ENCODE measurements at regions not wholly inside any gene's neighbourhood (a gene's known extent, or its start where the extent isn't known, plus 50 kb on each side); places are given as distances from the start of the nearest gene placed in this dataset.

GRCh38 chr1:163799190-163799805, 477.5 kb downstream of the NUF2 start:
- no peak overlapping the region for H2AFZ ChIP-seq (ENCODE audit: low read length)
- no peak for DNase-seq (ENCODE audit: insufficient read length, low spot score, missing footprints)
- no peaks in the 10 kb centered on the region for H3K4me1 ChIP-seq (ENCODE audit: insufficient read depth, low read length)
- H3K79me2 ChIP-seq (ENCODE audit: insufficient read depth, low read length) = no peaks in the 10 kb centered on the region
- H3K4me3 ChIP-seq (ENCODE audit: insufficient read depth, low read length) = no peak overlapping the region
- no peak overlapping the region for H3K27ac ChIP-seq (ENCODE audit: low read depth, low read length)
- no peaks in the 10 kb centered on the region for H3K9me3 ChIP-seq (ENCODE audit: low read depth, low read length)
- H4K20me1 ChIP-seq (ENCODE audit: insufficient read depth, low read length) = no peaks in the 10 kb centered on the region
- no peaks in the 10 kb centered on the region for H3K27me3 ChIP-seq (ENCODE audit: insufficient read depth, low read length)
- no peak overlapping the region for H3K4me2 ChIP-seq (ENCODE audit: insufficient read depth, low read length)
- H3K36me3 ChIP-seq (ENCODE audit: insufficient read depth, low read length) = no peaks in the 10 kb centered on the region
- TF ChIP-seq, protein P1, sequence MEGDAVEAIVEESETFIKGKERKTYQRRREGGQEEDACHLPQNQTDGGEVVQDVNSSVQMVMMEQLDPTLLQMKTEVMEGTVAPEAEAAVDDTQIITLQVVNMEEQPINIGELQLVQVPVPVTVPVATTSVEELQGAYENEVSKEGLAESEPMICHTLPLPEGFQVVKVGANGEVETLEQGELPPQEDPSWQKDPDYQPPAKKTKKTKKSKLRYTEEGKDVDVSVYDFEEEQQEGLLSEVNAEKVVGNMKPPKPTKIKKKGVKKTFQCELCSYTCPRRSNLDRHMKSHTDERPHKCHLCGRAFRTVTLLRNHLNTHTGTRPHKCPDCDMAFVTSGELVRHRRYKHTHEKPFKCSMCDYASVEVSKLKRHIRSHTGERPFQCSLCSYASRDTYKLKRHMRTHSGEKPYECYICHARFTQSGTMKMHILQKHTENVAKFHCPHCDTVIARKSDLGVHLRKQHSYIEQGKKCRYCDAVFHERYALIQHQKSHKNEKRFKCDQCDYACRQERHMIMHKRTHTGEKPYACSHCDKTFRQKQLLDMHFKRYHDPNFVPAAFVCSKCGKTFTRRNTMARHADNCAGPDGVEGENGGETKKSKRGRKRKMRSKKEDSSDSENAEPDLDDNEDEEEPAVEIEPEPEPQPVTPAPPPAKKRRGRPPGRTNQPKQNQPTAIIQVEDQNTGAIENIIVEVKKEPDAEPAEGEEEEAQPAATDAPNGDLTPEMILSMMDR (IDR thresholded peaks at IDR 0.05; ENCODE audit: extremely low read depth, low read depth, low read length) = no peak

GRCh38 chr1:163807331-163808049, 485.7 kb downstream of the NUF2 start:
- Histone ChIP-seq H3K4me1 (ENCODE audit: insufficient read depth, low read length) (no peaks in the 10 kb centered on the region), H3K27ac (ENCODE audit: low read depth, low read length) (no peak overlapping the region), H2AFZ (ENCODE audit: low read length) (no peak overlapping the region), H3K4me2 (ENCODE audit: insufficient read depth, low read length) (no peak overlapping the region), H3K79me2 (ENCODE audit: insufficient read depth, low read length) (no peaks in the 10 kb centered on the region), H3K36me3 (ENCODE audit: insufficient read depth, low read length) (no peaks in the 10 kb centered on the region), H3K9me3 (ENCODE audit: low read depth, low read length) (peaks cover 2% of the 10 kb centered on the region), H3K4me3 (ENCODE audit: insufficient read depth, low read length) (no peak overlapping the region), H3K27me3 (ENCODE audit: insufficient read depth, low read length) (no peaks in the 10 kb centered on the region), H4K20me1 (ENCODE audit: insufficient read depth, low read length) (no peaks in the 10 kb centered on the region)
- TF ChIP-seq, protein P1 (IDR thresholded peaks at IDR 0.05; ENCODE audit: extremely low read depth, low read depth, low read length) = no peak
- no peak for DNase-seq (ENCODE audit: insufficient read length, low spot score, missing footprints)

DNA sequence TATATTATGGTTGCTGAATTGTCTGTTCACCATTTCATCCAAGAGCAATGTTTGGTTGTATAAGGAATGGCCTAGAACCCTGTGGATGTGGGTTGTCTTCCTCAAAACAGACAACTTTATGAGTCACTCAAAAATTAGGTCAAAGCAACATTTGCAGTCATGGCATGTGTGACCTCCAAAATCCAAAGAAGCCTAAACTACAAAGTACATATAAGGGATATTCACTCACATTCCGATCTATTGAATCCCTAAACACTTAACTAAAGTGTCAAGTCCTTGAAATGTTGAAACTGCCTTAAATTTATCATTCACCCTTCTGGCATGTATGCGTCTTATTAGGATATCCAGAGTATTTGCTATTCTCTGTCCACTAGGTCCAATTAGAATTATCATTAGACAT, 491.5 kb downstream of the NUF2 start:
- Histone ChIP-seq H3K79me2 (ENCODE audit: insufficient read depth, low read length) (no peaks in the 10 kb centered on the region), H3K4me1 (ENCODE audit: insufficient read depth, low read length) (no peaks in the 10 kb centered on the region), H3K4me3 (ENCODE audit: insufficient read depth, low read length) (no peak overlapping the region), H3K27ac (ENCODE audit: low read depth, low read length) (no peak overlapping the region), H3K27me3 (ENCODE audit: insufficient read depth, low read length) (no peaks in the 10 kb centered on the region), H2AFZ (ENCODE audit: low read length) (no peak overlapping the region), H4K20me1 (ENCODE audit: insufficient read depth, low read length) (no peaks in the 10 kb centered on the region), H3K9me3 (ENCODE audit: low read depth, low read length) (no peaks in the 10 kb centered on the region), H3K36me3 (ENCODE audit: insufficient read depth, low read length) (no peaks in the 10 kb centered on the region), H3K4me2 (ENCODE audit: insufficient read depth, low read length) (no peak overlapping the region)
- TF ChIP-seq, protein P1 (IDR thresholded peaks at IDR 0.05; ENCODE audit: extremely low read depth, low read depth, low read length) = no peak
- no peak for DNase-seq (ENCODE audit: insufficient read length, low spot score, missing footprints)

DNA sequence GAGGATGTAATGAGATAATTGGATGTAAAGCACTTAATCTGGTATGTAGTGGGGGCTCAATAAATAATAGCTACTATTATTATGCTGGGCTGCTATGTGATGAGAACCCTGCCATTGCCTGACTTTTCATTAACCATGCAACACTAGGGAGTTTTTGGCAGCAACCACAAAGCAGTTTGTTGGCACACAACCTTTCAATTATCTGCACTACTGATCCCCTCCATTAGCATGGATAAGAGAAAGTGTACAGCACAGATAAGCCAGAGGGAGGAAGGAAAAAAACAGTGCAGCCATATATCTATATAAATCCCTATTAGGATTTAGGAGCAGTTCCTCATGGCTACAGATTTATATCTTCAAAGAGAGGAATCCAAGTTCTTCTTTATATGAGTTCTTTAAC, 498.5 kb downstream of the NUF2 start:
- H3K4me1 ChIP-seq (ENCODE audit: insufficient read depth, low read length) = no peaks in the 10 kb centered on the region
- H4K20me1 ChIP-seq (ENCODE audit: insufficient read depth, low read length) = no peaks in the 10 kb centered on the region
- no peak for DNase-seq (ENCODE audit: insufficient read length, low spot score, missing footprints)
- H3K27ac ChIP-seq (ENCODE audit: low read depth, low read length) = no peak overlapping the region
- H3K9me3 ChIP-seq (ENCODE audit: low read depth, low read length) = no peaks in the 10 kb centered on the region
- H2AFZ ChIP-seq (ENCODE audit: low read length) = no peak overlapping the region
- H3K4me2 ChIP-seq (ENCODE audit: insufficient read depth, low read length) = no peak overlapping the region
- no peaks in the 10 kb centered on the region for H3K36me3 ChIP-seq (ENCODE audit: insufficient read depth, low read length)
- no peaks in the 10 kb centered on the region for H3K27me3 ChIP-seq (ENCODE audit: insufficient read depth, low read length)
- no peak overlapping the region for H3K4me3 ChIP-seq (ENCODE audit: insufficient read depth, low read length)
- H3K79me2 ChIP-seq (ENCODE audit: insufficient read depth, low read length) = no peaks in the 10 kb centered on the region
- TF ChIP-seq, protein P1 (IDR thresholded peaks at IDR 0.05; ENCODE audit: extremely low read depth, low read depth, low read length) = no peak
